GM10266 (cell line): ENCODE measurements at regions not wholly inside any gene's neighbourhood (a gene's known extent, or its start where the extent isn't known, plus 50 kb on each side); places are given as distances from the start of the nearest gene placed in this dataset.
A peak's percentile ranks its signal among the peaks of the same experiment; 100 is the strongest.
"Not testable (repeated sequence)": the region's sequence is repeated elsewhere in the genome, so short reads cannot be mapped to it uniquely, and the experiment has no call there.

ENCODE experiments used
- DNase-seq: peaks from one replicate; pipeline ENCODE4 v3.0.0; 2012; ENCODE audit errors: extremely low spot score
- CTCF ChIP-seq: IDR thresholded peaks from 2 replicates; pipeline ENCODE4 v1.5.1; 2012; ENCODE audit warnings: mild to moderate bottlenecking, low read depth; ENCODE audit not compliant: control insufficient read depth, insufficient read depth; ENCODE audit errors: missing control alignments

GRCh38 chr12:46627686-46628085 lies 198.1 kb downstream of the SLC38A4 start:
- no peak for DNase-seq
- TF ChIP-seq CTCF, result no peak

- not testable (repeated sequence) for DNase-seq
Measured at GRCh38 chr12:46619474-46619873, 206.3 kb downstream of the SLC38A4 start.

GRCh38 chr12:46617737-46618136 lies 208.1 kb downstream of the SLC38A4 start:
- not testable (repeated sequence) for DNase-seq

GRCh38 chr12:46617167-46617566 lies 208.6 kb downstream of the SLC38A4 start:
- DNase-seq, result no peak
- no peak for TF ChIP-seq CTCF

GRCh38 chr12:46610754-46611153 lies 215.0 kb downstream of the SLC38A4 start:
- no peak for TF ChIP-seq CTCF
- DNase-seq, result no peak

GRCh38 chr12:46609674-46610073 lies 216.1 kb downstream of the SLC38A4 start:
- no peak for TF ChIP-seq CTCF
- DNase-seq, result no peak

- peak; percentile 15 for DNase-seq
- no peak for TF ChIP-seq CTCF
Measured at GRCh38 chr12:46609273-46609623, 216.5 kb downstream of the SLC38A4 start.

- no peak for TF ChIP-seq CTCF
- no peak for DNase-seq
Measured at GRCh38 chr12:46608431-46609272, 217.1 kb downstream of the SLC38A4 start.
